ENCODE measurements at regions not wholly inside any gene's neighbourhood (a gene's known extent, or its start where the extent isn't known, plus 50 kb on each side); places are given as distances from the start of the nearest gene placed in this dataset.

DNA sequence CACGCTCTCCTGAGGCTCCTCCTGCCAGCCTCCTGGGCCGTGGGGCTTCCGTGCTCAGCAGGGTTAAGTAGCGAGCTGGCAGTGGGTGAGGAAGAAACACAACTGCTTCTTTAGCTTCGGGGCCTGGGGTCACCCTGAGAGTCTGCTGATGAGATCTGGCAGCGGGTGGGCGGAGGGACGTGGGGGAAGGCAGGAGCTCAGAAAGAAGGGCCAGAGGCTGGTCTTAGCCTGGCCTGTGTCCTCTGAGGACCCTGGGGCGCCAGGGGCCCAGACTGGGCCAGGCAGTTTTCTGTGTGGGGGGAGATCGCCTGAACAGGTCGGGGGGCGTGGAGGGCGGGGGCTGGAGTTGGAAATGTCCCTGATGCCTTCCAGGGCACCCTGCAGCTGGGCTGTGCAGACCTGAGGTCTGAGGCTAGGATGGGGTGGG is 97.8 kb upstream of the GSE1 start:
- Mint-ChIP-seq H3K4me1 (no peaks in the 10 kb centered on the region), H3K4me3 (no peak overlapping the region), H3K27me3 (ENCODE audit: low read depth in 3 of 3) (peaks cover 1 to 12% (median 4%) of the 10 kb centered on the region in 3 donors), H3K27ac (no peak overlapping the region), H3K36me3 (no peaks in the 10 kb centered on the region), H3K9me3 (peaks cover 0 to 4% (median 0%) of the 10 kb centered on the region in 7 donors)
- Histone ChIP-seq H3K79me2 (ENCODE audit: insufficient read depth, low read length) (no peaks in the 10 kb centered on the region), H3K9me3 (replicated peaks in 1 of 2; ENCODE audit: control insufficient read depth in 1 of 2, insufficient read depth in 1 of 2, low read length in 2 of 2) (no peaks in the 10 kb centered on the region), H3K9ac (ENCODE audit: insufficient read depth, low read length, poor library complexity, severe bottlenecking) (no peak overlapping the region), H3K36me3 (replicated peaks in 1 of 2; ENCODE audit: control insufficient read depth in 1 of 2, insufficient read depth in 2 of 2, low read length in 2 of 2) (no peaks in the 10 kb centered on the region), H3K27me3 (ENCODE audit: control insufficient read depth in 2 of 2, insufficient read depth in 2 of 2, low read length in 2 of 2) (no peaks in the 10 kb centered on the region), H3K27ac (ENCODE audit: low read depth in 1 of 2, low read length in 2 of 2) (no peak overlapping the region), H3K4me1 (ENCODE audit: control insufficient read depth in 1 of 2, insufficient read depth in 2 of 2, low read length in 2 of 2) (no peaks in the 10 kb centered on the region), H2AFZ (ENCODE audit: insufficient read depth, low read depth, low read length, poor library complexity, severe bottlenecking) (no peak overlapping the region), H3K4me3 (replicated peaks in 1 of 3; ENCODE audit: low read depth in 2 of 3, low read length in 3 of 3) (no peak overlapping the region), H4K20me1 (ENCODE audit: insufficient read depth, low read length) (no peaks in the 10 kb centered on the region), H3K4me2 (replicated peaks; ENCODE audit: extremely low read depth, low read length, poor library complexity, severe bottlenecking) (no peak overlapping the region)
- DNase-seq: no peak
- intact Hi-C loops (cut with micrococcal nuclease): no loop called here
- TF ChIP-seq, protein P1, sequence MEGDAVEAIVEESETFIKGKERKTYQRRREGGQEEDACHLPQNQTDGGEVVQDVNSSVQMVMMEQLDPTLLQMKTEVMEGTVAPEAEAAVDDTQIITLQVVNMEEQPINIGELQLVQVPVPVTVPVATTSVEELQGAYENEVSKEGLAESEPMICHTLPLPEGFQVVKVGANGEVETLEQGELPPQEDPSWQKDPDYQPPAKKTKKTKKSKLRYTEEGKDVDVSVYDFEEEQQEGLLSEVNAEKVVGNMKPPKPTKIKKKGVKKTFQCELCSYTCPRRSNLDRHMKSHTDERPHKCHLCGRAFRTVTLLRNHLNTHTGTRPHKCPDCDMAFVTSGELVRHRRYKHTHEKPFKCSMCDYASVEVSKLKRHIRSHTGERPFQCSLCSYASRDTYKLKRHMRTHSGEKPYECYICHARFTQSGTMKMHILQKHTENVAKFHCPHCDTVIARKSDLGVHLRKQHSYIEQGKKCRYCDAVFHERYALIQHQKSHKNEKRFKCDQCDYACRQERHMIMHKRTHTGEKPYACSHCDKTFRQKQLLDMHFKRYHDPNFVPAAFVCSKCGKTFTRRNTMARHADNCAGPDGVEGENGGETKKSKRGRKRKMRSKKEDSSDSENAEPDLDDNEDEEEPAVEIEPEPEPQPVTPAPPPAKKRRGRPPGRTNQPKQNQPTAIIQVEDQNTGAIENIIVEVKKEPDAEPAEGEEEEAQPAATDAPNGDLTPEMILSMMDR (IDR thresholded peaks at IDR 0.05): no peak
- WGBS (ENCODE audit: insufficient coverage): 93% methylated on average over 11 of the region's 13 CpGs

DNA sequence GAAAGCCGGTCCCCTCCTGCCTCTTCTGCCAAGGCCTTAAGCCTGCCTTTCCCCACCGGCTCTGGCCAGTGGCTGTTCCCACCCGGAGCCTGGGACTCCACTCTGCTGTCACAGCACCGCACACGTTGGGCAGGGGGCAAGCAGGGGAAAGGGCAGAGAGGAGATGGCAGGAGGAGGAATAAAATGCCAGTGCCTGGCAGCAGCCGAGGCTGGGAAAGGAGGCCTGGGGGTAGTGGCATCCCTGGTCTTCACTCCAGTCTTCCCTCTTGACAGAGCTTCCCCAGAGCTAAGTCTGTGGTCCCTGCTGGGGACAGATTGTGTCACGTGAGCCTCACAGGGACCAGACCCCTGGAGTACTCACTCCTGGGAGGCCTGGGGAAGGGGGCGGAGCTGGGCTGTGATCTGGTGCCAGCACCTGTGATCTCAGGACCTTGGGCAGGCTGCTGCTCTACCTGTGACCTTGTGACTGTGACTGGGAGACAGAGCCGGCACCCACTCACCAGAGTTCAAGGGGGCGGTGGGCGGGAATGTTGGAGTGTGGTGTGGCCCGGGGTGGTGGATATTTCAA is 97.2 kb upstream of the GSE1 start:
- H3K27me3 ChIP-seq (ENCODE audit: control insufficient read depth in 2 of 2, insufficient read depth in 2 of 2, low read length in 2 of 2): no peaks in the 10 kb centered on the region
- no peaks in the 10 kb centered on the region for H3K36me3 Mint-ChIP-seq
- H3K36me3 ChIP-seq (replicated peaks in 1 of 2; ENCODE audit: control insufficient read depth in 1 of 2, insufficient read depth in 2 of 2, low read length in 2 of 2): no peaks in the 10 kb centered on the region
- TF ChIP-seq, protein P1 (IDR thresholded peaks at IDR 0.05): no peak
- no peak overlapping the region for H3K27ac Mint-ChIP-seq
- intact Hi-C loops (cut with micrococcal nuclease): no loop called here
- H3K79me2 ChIP-seq (ENCODE audit: insufficient read depth, low read length): no peaks in the 10 kb centered on the region
- H4K20me1 ChIP-seq (ENCODE audit: insufficient read depth, low read length): no peaks in the 10 kb centered on the region
- no peak overlapping the region for H3K27ac ChIP-seq (ENCODE audit: low read depth in 1 of 2, low read length in 2 of 2)
- no peak overlapping the region for H2AFZ ChIP-seq (ENCODE audit: insufficient read depth, low read depth, low read length, poor library complexity, severe bottlenecking)
- 83% methylated on average over 8 of the region's 12 CpGs for WGBS (ENCODE audit: insufficient coverage)
- H3K27me3 Mint-ChIP-seq (ENCODE audit: low read depth in 3 of 3): peaks cover 1 to 11% (median 4%) of the 10 kb centered on the region in 3 donors
- H3K4me2 ChIP-seq (replicated peaks; ENCODE audit: extremely low read depth, low read length, poor library complexity, severe bottlenecking): no peak overlapping the region
- no peaks in the 10 kb centered on the region for H3K4me1 Mint-ChIP-seq
- no peak overlapping the region for H3K4me3 ChIP-seq (replicated peaks in 1 of 3; ENCODE audit: low read depth in 2 of 3, low read length in 3 of 3)
- H3K9me3 Mint-ChIP-seq: peaks cover 0 to 4% (median 0%) of the 10 kb centered on the region in 7 donors
- no peak overlapping the region for H3K9ac ChIP-seq (ENCODE audit: insufficient read depth, low read length, poor library complexity, severe bottlenecking)
- no peaks in the 10 kb centered on the region for H3K9me3 ChIP-seq (replicated peaks in 1 of 2; ENCODE audit: control insufficient read depth in 1 of 2, insufficient read depth in 1 of 2, low read length in 2 of 2)
- H3K4me3 Mint-ChIP-seq: no peak overlapping the region
- DNase-seq: no peak
- H3K4me1 ChIP-seq (ENCODE audit: control insufficient read depth in 1 of 2, insufficient read depth in 2 of 2, low read length in 2 of 2): no peaks in the 10 kb centered on the region

Measured in CD14-positive monocyte (primary cell).